ENCODE measurements at regions not wholly inside any gene's neighbourhood (a gene's known extent, or its start where the extent isn't known, plus 50 kb on each side); places are given as distances from the start of the nearest gene placed in this dataset.
A peak's percentile ranks its signal among the peaks of the same experiment; 100 is the strongest.

DNA sequence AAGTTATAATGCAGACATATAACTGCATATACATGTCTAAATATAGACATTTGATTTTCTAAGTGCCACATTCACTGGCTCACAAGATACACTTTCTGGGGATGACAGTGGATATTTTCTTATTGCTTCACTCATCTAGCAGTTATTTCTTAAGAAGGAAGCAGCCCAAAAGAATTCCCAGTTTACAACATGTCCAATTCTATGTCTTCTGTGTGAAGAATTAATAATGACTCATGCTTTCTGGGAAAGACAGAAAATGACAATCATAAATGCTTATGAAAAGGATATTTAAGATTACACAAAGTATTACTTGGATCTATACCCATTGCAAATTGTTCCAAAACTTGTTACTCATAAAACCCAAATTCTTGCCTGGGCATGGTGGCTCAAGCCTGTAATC is 543.4 kb downstream of the SUCLA2 start:
- no peaks in the 10 kb centered on the region for H3K79me2 ChIP-seq (ENCODE audit: insufficient read depth)
- no peaks in the 10 kb centered on the region for H3K27me3 ChIP-seq (replicated peaks; ENCODE audit: insufficient read depth)
- H3K4me2 ChIP-seq (ENCODE audit: unreplicated experiment): no peak overlapping the region
- H3K9me3 ChIP-seq (ENCODE audit: low read depth): no peaks in the 10 kb centered on the region
- H2AFZ ChIP-seq: no peak overlapping the region
- in situ Hi-C loops (cut with MboI): no loop called here
- no peak overlapping the region for H3K9ac ChIP-seq
- TF ChIP-seq EZH2phosphoT487 (IDR thresholded peaks at IDR 0.05; ENCODE audit: insufficient read depth, low read depth) (no peak), EZH2 (IDR thresholded peaks at IDR 0.05; ENCODE audit: insufficient read depth, poor library complexity, severe bottlenecking) (no peak)
- H3K9me2 ChIP-seq (ENCODE audit: insufficient read depth): no peaks in the 10 kb centered on the region
- no peaks in the 10 kb centered on the region for H3K36me3 ChIP-seq (ENCODE audit: low read depth)
- H3K4me3 ChIP-seq: no peak overlapping the region
- H3F3A ChIP-seq (ENCODE audit: insufficient read depth): 0 out of 2 replicates have a peak, but pooled peaks cover 7% of the 10 kb centered on the region
- peak; percentile 67 for DNase-seq
- H3K4me1 ChIP-seq (ENCODE audit: insufficient read depth): peaks cover 21% of the 10 kb centered on the region
- H3K27ac ChIP-seq: peak overlapping the region; percentile 50
- H4K20me1 ChIP-seq (ENCODE audit: insufficient read depth): no peaks in the 10 kb centered on the region

GRCh38 chr13:47455626-47456025 is 545.4 kb downstream of the SUCLA2 start:
- DNase-seq: peak; percentile 26
- H3K9me3 ChIP-seq (ENCODE audit: low read depth): no peaks in the 10 kb centered on the region
- no peaks in the 10 kb centered on the region for H3K79me2 ChIP-seq (ENCODE audit: insufficient read depth)
- H3K4me2 ChIP-seq (ENCODE audit: unreplicated experiment): no peak overlapping the region
- H2AFZ ChIP-seq: no peak overlapping the region
- TF ChIP-seq EZH2phosphoT487 (IDR thresholded peaks at IDR 0.05; ENCODE audit: insufficient read depth, low read depth) (no peak), EZH2 (IDR thresholded peaks at IDR 0.05; ENCODE audit: insufficient read depth, poor library complexity, severe bottlenecking) (no peak)
- H3K9me2 ChIP-seq (ENCODE audit: insufficient read depth): no peaks in the 10 kb centered on the region
- no peak overlapping the region for H3K4me3 ChIP-seq
- no peaks in the 10 kb centered on the region for H4K20me1 ChIP-seq (ENCODE audit: insufficient read depth)
- no peaks in the 10 kb centered on the region for H3K36me3 ChIP-seq (ENCODE audit: low read depth)
- no peak overlapping the region for H3K27ac ChIP-seq
- H3K27me3 ChIP-seq (replicated peaks; ENCODE audit: insufficient read depth): no peaks in the 10 kb centered on the region
- 0 out of 2 replicates have a peak, but pooled peaks cover 7% of the 10 kb centered on the region for H3F3A ChIP-seq (ENCODE audit: insufficient read depth)
- in situ Hi-C loops (cut with MboI): no loop called here
- H3K9ac ChIP-seq: no peak overlapping the region
- H3K4me1 ChIP-seq (ENCODE audit: insufficient read depth): peaks cover 21% of the 10 kb centered on the region

GRCh38 chr13:47454986-47455385 is 546.1 kb downstream of the SUCLA2 start:
- no peaks in the 10 kb centered on the region for H3K9me2 ChIP-seq (ENCODE audit: insufficient read depth)
- 0 out of 2 replicates have a peak, but pooled peaks cover 7% of the 10 kb centered on the region for H3F3A ChIP-seq (ENCODE audit: insufficient read depth)
- no peaks in the 10 kb centered on the region for H3K79me2 ChIP-seq (ENCODE audit: insufficient read depth)
- no peak overlapping the region for H3K27ac ChIP-seq
- no peak overlapping the region for H3K4me3 ChIP-seq
- H2AFZ ChIP-seq: no peak overlapping the region
- peak; percentile 44 for DNase-seq
- no peaks in the 10 kb centered on the region for H3K9me3 ChIP-seq (ENCODE audit: low read depth)
- 57 to 58% methylated on average over 3 of the region's 3 CpGs for WGBS, 2 experiments (ENCODE audit: low coverage in 1 of 2, low lambda C conversion rate in 2 of 2, missing lambda C conversion rate in 2 of 2)
- in situ Hi-C loops (cut with MboI): no loop called here
- H3K4me2 ChIP-seq (ENCODE audit: unreplicated experiment): no peak overlapping the region
- H3K27me3 ChIP-seq (replicated peaks; ENCODE audit: insufficient read depth): no peaks in the 10 kb centered on the region
- H4K20me1 ChIP-seq (ENCODE audit: insufficient read depth): no peaks in the 10 kb centered on the region
- H3K9ac ChIP-seq: no peak overlapping the region
- no peaks in the 10 kb centered on the region for H3K36me3 ChIP-seq (ENCODE audit: low read depth)
- peaks cover 21% of the 10 kb centered on the region for H3K4me1 ChIP-seq (ENCODE audit: insufficient read depth)
- TF ChIP-seq EZH2phosphoT487 (IDR thresholded peaks at IDR 0.05; ENCODE audit: insufficient read depth, low read depth): no peak
- no peak for TF ChIP-seq EZH2 (IDR thresholded peaks at IDR 0.05; ENCODE audit: insufficient read depth, poor library complexity, severe bottlenecking)

- no peak overlapping the region for H3K9ac ChIP-seq
- H3K36me3 ChIP-seq (ENCODE audit: low read depth): no peaks in the 10 kb centered on the region
- WGBS, 2 experiments (ENCODE audit: low coverage in 1 of 2, low lambda C conversion rate in 2 of 2, missing lambda C conversion rate in 2 of 2): 6 to 13% methylated on average over 2 of the region's 2 CpGs
- no peaks in the 10 kb centered on the region for H3K27me3 ChIP-seq (replicated peaks; ENCODE audit: insufficient read depth)
- in situ Hi-C loops (cut with MboI): no loop called here
- peak overlapping the region; percentile 39 for H3K4me2 ChIP-seq (ENCODE audit: unreplicated experiment)
- TF ChIP-seq EZH2 (IDR thresholded peaks at IDR 0.05; ENCODE audit: insufficient read depth, poor library complexity, severe bottlenecking): no peak
- 0 out of 2 replicates have a peak, but pooled peaks have one; percentile 25 for TF ChIP-seq EZH2phosphoT487 (IDR thresholded peaks at IDR 0.05; ENCODE audit: insufficient read depth, low read depth)
- no peaks in the 10 kb centered on the region for H3K9me3 ChIP-seq (ENCODE audit: low read depth)
- no peak overlapping the region for H3K27ac ChIP-seq
- H3F3A ChIP-seq (ENCODE audit: insufficient read depth): peaks cover 7% of the 10 kb centered on the region; the same call in 1 of the 2 replicates
- H3K4me1 ChIP-seq (ENCODE audit: insufficient read depth): peaks cover 12% of the 10 kb centered on the region
- H3K79me2 ChIP-seq (ENCODE audit: insufficient read depth): no peaks in the 10 kb centered on the region
- no peak overlapping the region for H3K4me3 ChIP-seq
- DNase-seq: peak; percentile 76
- H3K9me2 ChIP-seq (ENCODE audit: insufficient read depth): no peaks in the 10 kb centered on the region
- H2AFZ ChIP-seq: no peak overlapping the region
- H4K20me1 ChIP-seq (ENCODE audit: insufficient read depth): no peaks in the 10 kb centered on the region
Measured at GRCh38 chr13:47437406-47437805, 540.6 kb upstream of the HTR2A start.

GRCh38 chr13:47433461-47434005 is 536.7 kb upstream of the HTR2A start:
- Histone ChIP-seq H3K79me2 (ENCODE audit: insufficient read depth) (no peaks in the 10 kb centered on the region), H3K9ac (no peak overlapping the region), H3K4me3 (no peak overlapping the region), H3K9me2 (ENCODE audit: insufficient read depth) (no peaks in the 10 kb centered on the region), H3K36me3 (ENCODE audit: low read depth) (no peaks in the 10 kb centered on the region), H4K20me1 (ENCODE audit: insufficient read depth) (no peaks in the 10 kb centered on the region), H3K27ac (no peak overlapping the region), H3K27me3 (replicated peaks; ENCODE audit: insufficient read depth) (no peaks in the 10 kb centered on the region), H3F3A (ENCODE audit: insufficient read depth) (peaks cover 7% of the 10 kb centered on the region; the same call in 1 of the 2 replicates), H3K4me2 (ENCODE audit: unreplicated experiment) (no peak overlapping the region), H3K9me3 (ENCODE audit: low read depth) (no peaks in the 10 kb centered on the region), H2AFZ (no peak overlapping the region), H3K4me1 (ENCODE audit: insufficient read depth) (peaks cover 12% of the 10 kb centered on the region)
- WGBS, 2 experiments (ENCODE audit: low coverage in 1 of 2, low lambda C conversion rate in 2 of 2, missing lambda C conversion rate in 2 of 2): 53 to 73% methylated on average over 2 of the region's 2 CpGs
- DNase-seq: peak; percentile 70
- TF ChIP-seq EZH2phosphoT487 (IDR thresholded peaks at IDR 0.05; ENCODE audit: insufficient read depth, low read depth) (no peak), EZH2 (IDR thresholded peaks at IDR 0.05; ENCODE audit: insufficient read depth, poor library complexity, severe bottlenecking) (no peak)
- in situ Hi-C loops (cut with MboI): no loop called here
